ENCODE measurements at regions not wholly inside any gene's neighbourhood (a gene's known extent, or its start where the extent isn't known, plus 50 kb on each side); places are given as distances from the start of the nearest gene placed in this dataset.

DNA sequence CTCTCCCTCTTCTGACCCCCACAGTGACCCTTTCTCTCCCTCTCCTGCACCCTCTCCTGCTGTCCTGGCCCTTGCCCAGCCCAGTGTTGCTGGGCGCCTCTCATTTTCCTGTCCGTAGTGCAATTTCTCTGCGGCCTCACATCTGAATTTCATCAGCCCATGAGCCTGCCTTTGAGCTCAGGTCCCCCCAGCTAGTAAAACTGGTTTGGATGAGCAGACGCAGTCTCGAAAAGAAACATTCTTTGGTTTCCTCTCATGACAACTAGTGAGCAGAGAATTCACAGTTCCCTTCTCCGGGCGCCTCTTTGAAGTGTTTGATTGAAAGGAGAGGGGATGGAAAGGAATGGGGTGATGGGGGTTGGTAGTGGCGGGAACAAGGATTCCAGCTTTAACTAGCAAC lies 126.0 kb upstream of the CADM1 start:
- no peaks in the 10 kb centered on the region for H3F3A ChIP-seq (ENCODE audit: insufficient read depth, low read length, poor library complexity, severe bottlenecking)
- no peak for TF ChIP-seq EZH2 (IDR thresholded peaks at IDR 0.05; ENCODE audit: borderline replicate concordance, insufficient read depth, low read length, poor library complexity, severe bottlenecking)
- TF ChIP-seq REST (IDR thresholded peaks at IDR 0.05; ENCODE audit: borderline replicate concordance) = no peak
- TF ChIP-seq, protein P1, sequence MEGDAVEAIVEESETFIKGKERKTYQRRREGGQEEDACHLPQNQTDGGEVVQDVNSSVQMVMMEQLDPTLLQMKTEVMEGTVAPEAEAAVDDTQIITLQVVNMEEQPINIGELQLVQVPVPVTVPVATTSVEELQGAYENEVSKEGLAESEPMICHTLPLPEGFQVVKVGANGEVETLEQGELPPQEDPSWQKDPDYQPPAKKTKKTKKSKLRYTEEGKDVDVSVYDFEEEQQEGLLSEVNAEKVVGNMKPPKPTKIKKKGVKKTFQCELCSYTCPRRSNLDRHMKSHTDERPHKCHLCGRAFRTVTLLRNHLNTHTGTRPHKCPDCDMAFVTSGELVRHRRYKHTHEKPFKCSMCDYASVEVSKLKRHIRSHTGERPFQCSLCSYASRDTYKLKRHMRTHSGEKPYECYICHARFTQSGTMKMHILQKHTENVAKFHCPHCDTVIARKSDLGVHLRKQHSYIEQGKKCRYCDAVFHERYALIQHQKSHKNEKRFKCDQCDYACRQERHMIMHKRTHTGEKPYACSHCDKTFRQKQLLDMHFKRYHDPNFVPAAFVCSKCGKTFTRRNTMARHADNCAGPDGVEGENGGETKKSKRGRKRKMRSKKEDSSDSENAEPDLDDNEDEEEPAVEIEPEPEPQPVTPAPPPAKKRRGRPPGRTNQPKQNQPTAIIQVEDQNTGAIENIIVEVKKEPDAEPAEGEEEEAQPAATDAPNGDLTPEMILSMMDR (IDR thresholded peaks at IDR 0.05; ENCODE audit: poor library complexity, severe bottlenecking) = no peak
- TF ChIP-seq TAF1 (IDR thresholded peaks at IDR 0.05; ENCODE audit: low read depth) = no peak
- no peak for TF ChIP-seq MXI1 (conservative IDR thresholded peaks at IDR 0.05; ENCODE audit: poor library complexity, severe bottlenecking)
- no peak for TF ChIP-seq EP300 (conservative IDR thresholded peaks at IDR 0.05; ENCODE audit: poor library complexity, severe bottlenecking)
- H3K79me2 ChIP-seq (replicated peaks; ENCODE audit: insufficient read depth, low read length) = no peaks in the 10 kb centered on the region
- no peaks in the 10 kb centered on the region for H3K36me3 ChIP-seq (ENCODE audit: insufficient read depth, low read length)
- H3K9me3 ChIP-seq (ENCODE audit: low read length) = no peaks in the 10 kb centered on the region
- no peak overlapping the region for H3K4me3 ChIP-seq (ENCODE audit: low read length)
- no peaks in the 10 kb centered on the region for H3K27me3 ChIP-seq (ENCODE audit: insufficient read depth, low read depth, low read length)
- no peak overlapping the region for H3K4me2 ChIP-seq (ENCODE audit: low read length)
- no peak overlapping the region for H3K27ac ChIP-seq (ENCODE audit: low read length)
- H3K9ac ChIP-seq (ENCODE audit: low read length) = no peak overlapping the region
- no peaks in the 10 kb centered on the region for H3K9me2 ChIP-seq (ENCODE audit: insufficient read depth, low read length)
- no peak overlapping the region for H2AFZ ChIP-seq (ENCODE audit: low read depth, low read length)
- H4K20me1 ChIP-seq (ENCODE audit: insufficient read depth) = no peaks in the 10 kb centered on the region

- no peak overlapping the region for H3K27ac ChIP-seq (ENCODE audit: low read length)
- H3K9me3 ChIP-seq (ENCODE audit: low read length) = no peaks in the 10 kb centered on the region
- H3K79me2 ChIP-seq (replicated peaks; ENCODE audit: insufficient read depth, low read length) = no peaks in the 10 kb centered on the region
- no peak overlapping the region for H2AFZ ChIP-seq (ENCODE audit: low read depth, low read length)
- TF ChIP-seq RAD21 (conservative IDR thresholded peaks at IDR 0.05) (no peak), EP300 (conservative IDR thresholded peaks at IDR 0.05; ENCODE audit: poor library complexity, severe bottlenecking) (no peak), TAF1 (IDR thresholded peaks at IDR 0.05; ENCODE audit: low read depth) (no peak), POLR2AphosphoS5 (IDR thresholded peaks at IDR 0.05) (no peak), REST (IDR thresholded peaks at IDR 0.05; ENCODE audit: borderline replicate concordance) (no peak), SMC3 (conservative IDR thresholded peaks at IDR 0.05; ENCODE audit: poor library complexity) (no peak), MXI1 (conservative IDR thresholded peaks at IDR 0.05; ENCODE audit: poor library complexity, severe bottlenecking) (no peak), EZH2 (IDR thresholded peaks at IDR 0.05; ENCODE audit: borderline replicate concordance, insufficient read depth, low read length, poor library complexity, severe bottlenecking) (no peak)
- TF ChIP-seq, protein P1 (IDR thresholded peaks at IDR 0.05; ENCODE audit: poor library complexity, severe bottlenecking) = no peak
- H3K27me3 ChIP-seq (ENCODE audit: insufficient read depth, low read depth, low read length) = no peaks in the 10 kb centered on the region
- H3K36me3 ChIP-seq (ENCODE audit: insufficient read depth, low read length) = no peaks in the 10 kb centered on the region
- H3F3A ChIP-seq (ENCODE audit: insufficient read depth, low read length, poor library complexity, severe bottlenecking) = no peaks in the 10 kb centered on the region
- H3K9me2 ChIP-seq (ENCODE audit: insufficient read depth, low read length) = no peaks in the 10 kb centered on the region
- H3K4me2 ChIP-seq (ENCODE audit: low read length) = no peak overlapping the region
- no peak overlapping the region for H3K9ac ChIP-seq (ENCODE audit: low read length)
- H3K4me3 ChIP-seq (ENCODE audit: low read length) = no peak overlapping the region
- H4K20me1 ChIP-seq (ENCODE audit: insufficient read depth) = no peaks in the 10 kb centered on the region
Measured at GRCh38 chr11:115629456-115630015, 125.3 kb upstream of the CADM1 start.

All from neural cell (in vitro differentiated cells).